Panc1 (cell line): ENCODE measurements at regions not wholly inside any gene's neighbourhood (a gene's known extent, or its start where the extent isn't known, plus 50 kb on each side); places are given as distances from the start of the nearest gene placed in this dataset.

Source experiments
- ATAC-seq: fragments of 200-7000 bp; cut with Tn5 transposase; 2 replicates; pipeline ENCODE4 v1.9.1; 2020; ENCODE audit warnings: mild to moderate bottlenecking, moderate library complexity
- BruUV-seq: library from RNA; stranded (reverse); fragments of 400-500 nt; replicated peaks from 2 replicates; lab custom pipeline; 2021; lab: Mats Ljungman, UMichigan
- CTCF ChIA-PET: fragments of 300-600 bp; sonication (Branson Sonifier 250); formaldehyde crosslinking; loops from one replicate; lab custom pipeline; 2022; ENCODE audit warnings: antibody characterized with exemption; lab: Charles Lee
- POLR2A ChIA-PET: fragments of 300-600 bp; sonication (Branson Sonifier 250); formaldehyde crosslinking; loops from one replicate; lab custom pipeline; 2022; ENCODE audit warnings: antibody characterized with exemption; lab: Charles Lee
- DNase-seq: peaks from one replicate; pipeline ENCODE4 v3.0.0-alpha.2; 2010; ENCODE audit warnings: low read depth, low spot score
- H3K27ac ChIP-seq: 2 replicates; pipeline ENCODE4 v1.5.1; 2011; ENCODE audit warnings: mild to moderate bottlenecking, low read length, inconsistent platforms
- H3K27me3 ChIP-seq: fragments of 200-500 bp; sonication (Bioruptor generic); 2 replicates; pipeline ENCODE4 v1.6.0; 2014; ENCODE audit warnings: low read length, inconsistent platforms; ENCODE audit not compliant: control insufficient read depth, insufficient read depth
- H3K36me3 ChIP-seq: fragments of 200-500 bp; sonication (Bioruptor generic); 2 replicates; pipeline ENCODE4 v1.5.1; 2014; ENCODE audit warnings: inconsistent platforms, mild to moderate bottlenecking, low read length, moderate library complexity; ENCODE audit not compliant: control insufficient read depth, insufficient read depth
- H3K4me1 ChIP-seq: 2 replicates; pipeline ENCODE4 v1.5.1; 2011; ENCODE audit warnings: inconsistent platforms, mild to moderate bottlenecking, low read length, moderate library complexity; ENCODE audit not compliant: control insufficient read depth, insufficient read depth
- H3K4me3 ChIP-seq, 2 experiments: 2 replicates each; pipeline ENCODE4 v1.5.1; 2011 to 2012; ENCODE audit warnings: low read depth in 2 of 2, low read length in 2 of 2, mild to moderate bottlenecking in 2 of 2, inconsistent platforms in 1 of 2, moderate library complexity in 1 of 2
- H3K9me3 ChIP-seq: fragments of 200-500 bp; sonication (Bioruptor generic); 2 replicates; pipeline ENCODE4 v1.5.1; 2014; ENCODE audit warnings: low read depth, mild to moderate bottlenecking, inconsistent platforms, low read length, moderate library complexity; ENCODE audit not compliant: control insufficient read depth, insufficient read depth
- POLR2AphosphoS5 ChIP-seq: IDR thresholded peaks from 2 replicates; pipeline ENCODE4 v1.6.1; 2012; ENCODE audit warnings: mild to moderate bottlenecking, low read depth, low read length, moderate library complexity
- SIN3A ChIP-seq: IDR thresholded peaks from 2 replicates; pipeline ENCODE4 v1.6.1; 2012; ENCODE audit warnings: low read depth, mild to moderate bottlenecking, low read length, moderate library complexity, borderline replicate concordance; ENCODE audit not compliant: insufficient read depth
- TCF7L2 ChIP-seq: IDR thresholded peaks from 2 replicates; pipeline ENCODE4 v1.6.1; 2011; ENCODE audit warnings: mild to moderate bottlenecking, low read depth, low read length, inconsistent platforms
- in situ Hi-C: cut with HindIII; loops from 2 replicates; pipeline ENCODE4 v1.10.0; 2016; ENCODE audit warnings: low sequenced_read_pairs, low pct_unique_long_range_greater_than_20kb
- intact Hi-C: fragments of 100-400 bp; cut with micrococcal nuclease; formaldehyde crosslinking; loops from one replicate; pipeline ENCODE4 v1.10.0; 2022; ENCODE audit not compliant: unreplicated experiment
- TF ChIP-seq, protein P1 (sequence below), 2 experiments: IDR thresholded peaks; 2 replicates each; pipeline ENCODE4 v1.6.1; 2011 to 2012; ENCODE audit warnings: low read depth in 2 of 2, control low read depth in 1 of 2, low read length in 1 of 2, mild to moderate bottlenecking in 1 of 2, moderate library complexity in 1 of 2; ENCODE audit not compliant: insufficient read depth in 1 of 2
- TF ChIP-seq, protein P2 (sequence below): fragments of 450-650 bp; IDR thresholded peaks from 2 replicates; pipeline ENCODE4 v1.5.1; 2017; ENCODE audit warnings: mild to moderate bottlenecking

GRCh38 chr16:86949116-86949515, 368.1 kb downstream of the C16orf95 start:
- Histone ChIP-seq H3K9me3 (no peaks in the 10 kb centered on the region), H3K4me3 (no peak overlapping the region), H3K36me3 (no peaks in the 10 kb centered on the region), H3K27ac (no peak overlapping the region), H3K27me3 (no peaks in the 10 kb centered on the region), H3K4me1 (peaks cover 4% of the 10 kb centered on the region)
- intact Hi-C loops = no loop called here
- ATAC-seq (no peak), DNase-seq (no peak)
- no TSS peak for BruUV-seq
- TF ChIP-seq, protein P1, sequence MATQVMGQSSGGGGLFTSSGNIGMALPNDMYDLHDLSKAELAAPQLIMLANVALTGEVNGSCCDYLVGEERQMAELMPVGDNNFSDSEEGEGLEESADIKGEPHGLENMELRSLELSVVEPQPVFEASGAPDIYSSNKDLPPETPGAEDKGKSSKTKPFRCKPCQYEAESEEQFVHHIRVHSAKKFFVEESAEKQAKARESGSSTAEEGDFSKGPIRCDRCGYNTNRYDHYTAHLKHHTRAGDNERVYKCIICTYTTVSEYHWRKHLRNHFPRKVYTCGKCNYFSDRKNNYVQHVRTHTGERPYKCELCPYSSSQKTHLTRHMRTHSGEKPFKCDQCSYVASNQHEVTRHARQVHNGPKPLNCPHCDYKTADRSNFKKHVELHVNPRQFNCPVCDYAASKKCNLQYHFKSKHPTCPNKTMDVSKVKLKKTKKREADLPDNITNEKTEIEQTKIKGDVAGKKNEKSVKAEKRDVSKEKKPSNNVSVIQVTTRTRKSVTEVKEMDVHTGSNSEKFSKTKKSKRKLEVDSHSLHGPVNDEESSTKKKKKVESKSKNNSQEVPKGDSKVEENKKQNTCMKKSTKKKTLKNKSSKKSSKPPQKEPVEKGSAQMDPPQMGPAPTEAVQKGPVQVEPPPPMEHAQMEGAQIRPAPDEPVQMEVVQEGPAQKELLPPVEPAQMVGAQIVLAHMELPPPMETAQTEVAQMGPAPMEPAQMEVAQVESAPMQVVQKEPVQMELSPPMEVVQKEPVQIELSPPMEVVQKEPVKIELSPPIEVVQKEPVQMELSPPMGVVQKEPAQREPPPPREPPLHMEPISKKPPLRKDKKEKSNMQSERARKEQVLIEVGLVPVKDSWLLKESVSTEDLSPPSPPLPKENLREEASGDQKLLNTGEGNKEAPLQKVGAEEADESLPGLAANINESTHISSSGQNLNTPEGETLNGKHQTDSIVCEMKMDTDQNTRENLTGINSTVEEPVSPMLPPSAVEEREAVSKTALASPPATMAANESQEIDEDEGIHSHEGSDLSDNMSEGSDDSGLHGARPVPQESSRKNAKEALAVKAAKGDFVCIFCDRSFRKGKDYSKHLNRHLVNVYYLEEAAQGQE (IDR thresholded peaks at IDR 0.05; ENCODE audit: insufficient read depth in 1 of 2, low read depth in 2 of 2, low read length in 1 of 2) = no peak
- TF ChIP-seq SIN3A (no peak), TCF7L2 (no peak), POLR2AphosphoS5 (no peak)
- TF ChIP-seq, protein P2, sequence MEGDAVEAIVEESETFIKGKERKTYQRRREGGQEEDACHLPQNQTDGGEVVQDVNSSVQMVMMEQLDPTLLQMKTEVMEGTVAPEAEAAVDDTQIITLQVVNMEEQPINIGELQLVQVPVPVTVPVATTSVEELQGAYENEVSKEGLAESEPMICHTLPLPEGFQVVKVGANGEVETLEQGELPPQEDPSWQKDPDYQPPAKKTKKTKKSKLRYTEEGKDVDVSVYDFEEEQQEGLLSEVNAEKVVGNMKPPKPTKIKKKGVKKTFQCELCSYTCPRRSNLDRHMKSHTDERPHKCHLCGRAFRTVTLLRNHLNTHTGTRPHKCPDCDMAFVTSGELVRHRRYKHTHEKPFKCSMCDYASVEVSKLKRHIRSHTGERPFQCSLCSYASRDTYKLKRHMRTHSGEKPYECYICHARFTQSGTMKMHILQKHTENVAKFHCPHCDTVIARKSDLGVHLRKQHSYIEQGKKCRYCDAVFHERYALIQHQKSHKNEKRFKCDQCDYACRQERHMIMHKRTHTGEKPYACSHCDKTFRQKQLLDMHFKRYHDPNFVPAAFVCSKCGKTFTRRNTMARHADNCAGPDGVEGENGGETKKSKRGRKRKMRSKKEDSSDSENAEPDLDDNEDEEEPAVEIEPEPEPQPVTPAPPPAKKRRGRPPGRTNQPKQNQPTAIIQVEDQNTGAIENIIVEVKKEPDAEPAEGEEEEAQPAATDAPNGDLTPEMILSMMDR = no peak
- ChIA-PET CTCF (no interaction called here), POLR2A (no interaction called here)
- in situ Hi-C loops = no loop called here

DNA sequence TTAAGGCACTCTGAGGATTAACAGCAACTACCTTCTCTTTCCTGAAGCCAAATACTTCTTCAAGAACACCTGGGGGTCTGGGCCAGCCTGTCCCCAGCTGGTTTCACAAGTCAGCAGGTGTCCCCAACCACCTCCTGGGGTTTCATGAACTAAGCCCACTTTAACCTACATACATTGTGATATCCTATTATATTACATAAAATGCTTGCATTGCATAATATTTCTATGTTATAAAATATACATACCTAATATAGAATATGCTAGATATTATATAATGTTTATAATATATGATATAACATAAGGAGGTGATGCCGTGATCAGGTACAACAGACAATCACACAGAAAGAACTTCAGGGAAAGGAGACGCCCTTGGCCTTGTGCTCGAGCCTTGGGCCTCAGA, 367.6 kb downstream of the C16orf95 start:
- in situ Hi-C loops = no loop called here
- ChIA-PET CTCF (no interaction called here), POLR2A (no interaction called here)
- Histone ChIP-seq H3K36me3 (no peaks in the 10 kb centered on the region), H3K4me3 (no peak overlapping the region), H3K9me3 (no peaks in the 10 kb centered on the region), H3K27me3 (no peaks in the 10 kb centered on the region), H3K4me1 (peaks cover 4% of the 10 kb centered on the region), H3K27ac (no peak overlapping the region)
- no peak for ATAC-seq
- no TSS peak for BruUV-seq
- no peak for DNase-seq
- TF ChIP-seq, protein P2 = no peak
- TF ChIP-seq, protein P1 (IDR thresholded peaks at IDR 0.05; ENCODE audit: insufficient read depth in 1 of 2, low read depth in 2 of 2, low read length in 1 of 2) = no peak
- no peak for TF ChIP-seq TCF7L2
- TF ChIP-seq SIN3A = no peak
- TF ChIP-seq POLR2AphosphoS5 = no peak
- intact Hi-C loops = no loop called here
